Liver (tissue), 8 donors: ENCODE measurements at regions not wholly inside any gene's neighbourhood (a gene's known extent, or its start where the extent isn't known, plus 50 kb on each side); places are given as distances from the start of the nearest gene placed in this dataset.

ENCODE experiments used
- DNase-seq: peaks from one replicate; pipeline ENCODE4 v3.0.0-alpha.2; 2017; ENCODE audit warnings: low spot score
- H3K27ac ChIP-seq, 2 donors: one replicate each; pipeline ENCODE4 v1.7.0; 2013; ENCODE audit warnings: inconsistent platforms in 2 of 2, low read length in 2 of 2, control low read depth in 1 of 2, low read depth in 1 of 2, mild to moderate bottlenecking in 1 of 2
- H3K27me3 ChIP-seq, 4 donors: one replicate each; pipeline versions ENCODE4 v1.6.1 to v1.7.0; 2013; ENCODE audit warnings: low read length in 3 of 4, inconsistent platforms in 1 of 4, mild to moderate bottlenecking in 1 of 4, moderate library complexity in 1 of 4; ENCODE audit not compliant: control insufficient read depth in 4 of 4, insufficient read depth in 4 of 4
- H3K36me3 ChIP-seq, 4 donors: one replicate each; pipeline versions ENCODE4 v1.6.1 to v1.7.0; 2013; ENCODE audit warnings: low read length in 3 of 4, mild to moderate bottlenecking in 3 of 4, low read depth in 1 of 4, moderate library complexity in 1 of 4; ENCODE audit not compliant: control insufficient read depth in 4 of 4, insufficient read depth in 3 of 4
- H3K4me1 ChIP-seq, 4 donors: one replicate each; pipeline versions ENCODE4 v1.6.1 to v1.7.0; 2013; ENCODE audit warnings: low read length in 3 of 4, mild to moderate bottlenecking in 3 of 4, moderate library complexity in 1 of 4; ENCODE audit not compliant: control insufficient read depth in 4 of 4, insufficient read depth in 4 of 4
- H3K4me3 ChIP-seq, 3 donors: one replicate each; pipeline versions ENCODE4 v1.6.1 to v1.7.0; 2013; ENCODE audit warnings: low read length in 3 of 3, control low read depth in 1 of 3, low read depth in 1 of 3, mild to moderate bottlenecking in 1 of 3
- H3K9ac ChIP-seq, 2 donors: one replicate each; pipeline ENCODE4 v1.7.0; 2013; ENCODE audit warnings: low read length in 2 of 2, mild to moderate bottlenecking in 2 of 2, moderate library complexity in 2 of 2, control low read depth in 1 of 2, low read depth in 1 of 2
- H3K9me3 ChIP-seq, 4 donors: one replicate each; pipeline versions ENCODE4 v1.6.1 to v1.7.0; 2013; ENCODE audit warnings: low read length in 3 of 4; ENCODE audit not compliant: control insufficient read depth in 4 of 4
- ATF3 ChIP-seq: IDR thresholded peaks from 2 replicates; pipeline ENCODE4 v1.6.1; 2016; ENCODE audit warnings: antibody characterized with exemption
- CTCF ChIP-seq: fragments of 150-350 bp; IDR thresholded peaks from 2 replicates; pipeline ENCODE4 v1.5.1; 2017; ENCODE audit warnings: improper control_type of control experiment, low read depth, low read length; ENCODE audit not compliant: missing input control
- EGR1 ChIP-seq, 2 donors: IDR thresholded peaks; 2 replicates each; pipeline ENCODE4 v1.6.1; 2016 to 2018; ENCODE audit warnings: antibody characterized with exemption in 2 of 2, low read depth in 2 of 2
- FOXA2 ChIP-seq: IDR thresholded peaks from 2 replicates; pipeline ENCODE4 v1.6.1; 2016; ENCODE audit warnings: antibody characterized with exemption
- HNF4G ChIP-seq: IDR thresholded peaks from 2 replicates; pipeline ENCODE4 v1.6.1; 2016; ENCODE audit warnings: antibody characterized with exemption
- JUND ChIP-seq, 2 donors: IDR thresholded peaks; 2 replicates each; pipeline ENCODE4 v1.6.1; 2016; ENCODE audit warnings: antibody characterized with exemption in 2 of 2
- MAX ChIP-seq: IDR thresholded peaks from 2 replicates; pipeline ENCODE4 v1.6.1; 2016; ENCODE audit warnings: antibody characterized with exemption
- NR2F2 ChIP-seq: IDR thresholded peaks from 2 replicates; pipeline ENCODE4 v1.6.1; 2016; ENCODE audit warnings: antibody characterized with exemption
- RAD21 ChIP-seq, 2 donors: IDR thresholded peaks; 2 replicates each; pipeline ENCODE4 v1.6.1; 2016; ENCODE audit warnings: antibody characterized with exemption in 2 of 2, mild to moderate bottlenecking in 2 of 2
- REST ChIP-seq: IDR thresholded peaks from 2 replicates; pipeline ENCODE4 v1.6.1; 2016; ENCODE audit warnings: antibody characterized with exemption, mild to moderate bottlenecking
- RXRA ChIP-seq, 2 donors: IDR thresholded peaks; 2 replicates each; pipeline ENCODE4 v1.6.1; 2017 to 2018; ENCODE audit warnings: antibody characterized with exemption in 2 of 2, mild to moderate bottlenecking in 1 of 2
- TAF1 ChIP-seq: conservative IDR thresholded peaks from 2 replicates; pipeline ENCODE4 v1.6.1; 2016; ENCODE audit warnings: antibody characterized with exemption, mild to moderate bottlenecking
- YY1 ChIP-seq: IDR thresholded peaks from 2 replicates; pipeline ENCODE4 v1.6.1; 2016; ENCODE audit warnings: antibody characterized with exemption, mild to moderate bottlenecking
- ZBTB33 ChIP-seq: IDR thresholded peaks from 2 replicates; pipeline ENCODE4 v1.6.1; 2016; ENCODE audit warnings: antibody characterized with exemption
- WGBS: extraction: QIAGEN DNeasy Blood & Tissue Kit; methylation state at CpG from one replicate; pipeline ENCODE4 v1.1.7; 2013; 5-methylcytosine and 5-hydroxymethylcytosine counted together
- donor health status: healthy.
- donor health status: healthy.
- donor health status: healthy.
- donor health status: healthy.
- donor health status: healthy.

- WGBS, result 58% methylated on average over 3 of the region's 3 CpGs
Measured at GRCh38 chr12:100741084-100741711, 53.4 kb upstream of the ANO4 start.

More at GRCh38 chr12:100741084-100741711, 53.4 kb upstream of the ANO4 start:
- Histone ChIP-seq H3K9ac (no peak overlapping the region), H3K27ac (no peak overlapping the region), H3K27me3 (no peaks in the 10 kb centered on the region), H3K9me3 (no peaks in the 10 kb centered on the region), H3K36me3 (no peaks in the 10 kb centered on the region), H3K4me1 (no peaks in the 10 kb centered on the region), H3K4me3 (no peak overlapping the region)
- no peak for DNase-seq
- TF ChIP-seq CTCF (peak; percentile 68), YY1 (no peak), EGR1 (IDR thresholded peaks at IDR 0.05; ENCODE audit: low read depth in 2 of 2) (no peak), MAX (no peak), JUND (IDR thresholded peaks at IDR 0.05) (no peak), TAF1 (no peak), RXRA (IDR thresholded peaks at IDR 0.05) (no peak), NR2F2 (no peak), ATF3 (no peak), RAD21 (IDR thresholded peaks at IDR 0.05) (peak; percentile 75 to 79), HNF4G (no peak), FOXA2 (no peak), REST (no peak), ZBTB33 (no peak)
